Keratinocyte (primary cell): ENCODE measurements at regions not wholly inside any gene's neighbourhood (a gene's known extent, or its start where the extent isn't known, plus 50 kb on each side); places are given as distances from the start of the nearest gene placed in this dataset.

Source experiments
- CTCF ChIP-seq, 3 experiments: IDR thresholded peaks in 1 of 3; conservative IDR thresholded peaks in 1 of 3; optimal IDR thresholded peaks in 1 of 3; 2 replicates in 2 of 3; 3 replicates in 1 of 3; pipeline versions ENCODE3 to v1.5.1; 2011; ENCODE audit warnings: low read length in 3 of 3, mild to moderate bottlenecking in 3 of 3, moderate library complexity in 2 of 3, control low read depth in 1 of 3, inconsistent platforms in 1 of 3; ENCODE audit not compliant: insufficient read depth in 2 of 3; ENCODE audit errors: extremely low read depth in 1 of 3
- EZH2 ChIP-seq: IDR thresholded peaks from one replicate; pipeline ENCODE4 v1.6.1; 2012; ENCODE audit warnings: inconsistent platforms, mild to moderate bottlenecking, low read length, moderate library complexity

GRCh38 chr2:182558564-182558963, 131.7 kb upstream of the PDE1A start:
- TF ChIP-seq CTCF (optimal IDR thresholded peaks at IDR 0.05 in 1 of 3, IDR thresholded peaks at IDR 0.05 in 1 of 3, conservative IDR thresholded peaks at IDR 0.05 in 1 of 3; ENCODE audit: extremely low read depth in 1 of 3, insufficient read depth in 2 of 3, low read length in 3 of 3) = no peak
- no peak for TF ChIP-seq EZH2
